Effector CD8-positive, alpha-beta T cell (primary cell): ENCODE measurements at regions not wholly inside any gene's neighbourhood (a gene's known extent, or its start where the extent isn't known, plus 50 kb on each side); places are given as distances from the start of the nearest gene placed in this dataset.

ENCODE experiments used
- DNase-seq: peaks from one replicate; lab custom pipeline; 2025; lab: John Stamatoyannopoulos, UW

- DNase-seq: no peak
Measured at GRCh38 chr16:80489173-80489572, 51.6 kb upstream of the DYNLRB2 start.

GRCh38 chr16:80488167-80488566, 52.6 kb upstream of the DYNLRB2 start:
- no peak for DNase-seq

GRCh38 chr16:80480664-80481063, 60.1 kb upstream of the DYNLRB2 start:
- no peak for DNase-seq

- DNase-seq: no peak
Measured at GRCh38 chr16:80477838-80478237, 63.0 kb upstream of the DYNLRB2 start.

GRCh38 chr16:80468029-80468428, 72.8 kb upstream of the DYNLRB2 start:
- no peak for DNase-seq

GRCh38 chr16:80466024-80466987, 74.5 kb upstream of the DYNLRB2 start:
- peak; percentile 6 for DNase-seq

GRCh38 chr16:80463751-80464495, 76.9 kb upstream of the DYNLRB2 start:
- DNase-seq: no peak

- DNase-seq: no peak
Measured at GRCh38 chr16:80463326-80463725, 77.5 kb upstream of the DYNLRB2 start.

GRCh38 chr16:80462917-80463316, 77.9 kb upstream of the DYNLRB2 start:
- no peak for DNase-seq

- DNase-seq: no peak
Measured at GRCh38 chr16:80460988-80461387, 79.8 kb upstream of the DYNLRB2 start.

GRCh38 chr16:80459966-80460365, 80.8 kb upstream of the DYNLRB2 start:
- no peak for DNase-seq

- DNase-seq: no peak
Measured at GRCh38 chr16:80459331-80459777, 81.4 kb upstream of the DYNLRB2 start.

GRCh38 chr16:80457871-80458270, 82.9 kb upstream of the DYNLRB2 start:
- DNase-seq: no peak

- no peak for DNase-seq
Measured at GRCh38 chr16:80454802-80455201, 86.0 kb upstream of the DYNLRB2 start.

- DNase-seq: no peak
Measured at GRCh38 chr16:80449392-80449791, 91.4 kb upstream of the DYNLRB2 start.

GRCh38 chr16:80447241-80447640, 93.6 kb upstream of the DYNLRB2 start:
- no peak for DNase-seq

- no peak for DNase-seq
Measured at GRCh38 chr16:80442779-80443178, 98.0 kb upstream of the DYNLRB2 start.

GRCh38 chr16:80441935-80442334, 98.9 kb upstream of the DYNLRB2 start:
- no peak for DNase-seq

- no peak for DNase-seq
Measured at GRCh38 chr16:80440667-80441066, 100.1 kb upstream of the DYNLRB2 start.

GRCh38 chr16:80437707-80438106, 103.1 kb upstream of the DYNLRB2 start:
- no peak for DNase-seq

- DNase-seq: no peak
Measured at GRCh38 chr16:80436510-80436909, 104.3 kb upstream of the DYNLRB2 start.

- no peak for DNase-seq
Measured at GRCh38 chr16:80433623-80434022, 107.2 kb upstream of the DYNLRB2 start.

- DNase-seq: no peak
Measured at GRCh38 chr16:80427795-80428194, 113.0 kb upstream of the DYNLRB2 start.
